ENCODE measurements at regions not wholly inside any gene's neighbourhood (a gene's known extent, or its start where the extent isn't known, plus 50 kb on each side); places are given as distances from the start of the nearest gene placed in this dataset.

- WGBS (ENCODE audit: low lambda C conversion rate): 34% methylated on average over 14 of the region's 14 CpGs
- no peaks in the 10 kb centered on the region for H3K79me2 ChIP-seq (ENCODE audit: insufficient read depth, low read length)
- H3K4me2 ChIP-seq (ENCODE audit: low read depth, low read length): no peak overlapping the region
- no peaks in the 10 kb centered on the region for H3K9me3 ChIP-seq (ENCODE audit: low read length)
- CTCF ChIA-PET (ENCODE audit: low intra/inter-chr PET ratio, low total read pairs): no interaction called here
- in situ Hi-C loops (cut with HindIII; ENCODE audit: extremely low pct_ligation_motif_present, low pct_unique_long_range_greater_than_20kb) (no loop called here), intact Hi-C loops (cut with micrococcal nuclease; ENCODE audit: unreplicated experiment) (no loop called here)
- H3K27me3 ChIP-seq (ENCODE audit: control insufficient read depth in 1 of 2, insufficient read depth in 2 of 2, low read length in 2 of 2): 0 out of 5 replicates have a peak, but pooled peaks cover 0 to 4% of the 10 kb centered on the region in 2 experiments
- BruUV-seq (replicated peaks): no TSS peak
- H2AFZ ChIP-seq (ENCODE audit: low read length): no peak overlapping the region
- DNase-seq (ENCODE audit: low spot score): no peak
- FAIRE-seq: no peak
- H3K4me1 ChIP-seq (ENCODE audit: insufficient read depth, low read length): no peaks in the 10 kb centered on the region
- no peak for TF ChIP-seq POGK (CRISPR knock-in tag; conservative IDR thresholded peaks at IDR 0.05)
- TF ChIP-seq KMT2A (CRISPR knock-in tag; IDR thresholded peaks at IDR 0.05): no peak
- TF ChIP-seq, protein P1, sequence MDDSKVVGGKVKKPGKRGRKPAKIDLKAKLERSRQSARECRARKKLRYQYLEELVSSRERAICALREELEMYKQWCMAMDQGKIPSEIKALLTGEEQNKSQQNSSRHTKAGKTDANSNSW (CRISPR knock-in tag; IDR thresholded peaks at IDR 0.05; ENCODE audit: borderline replicate concordance): no peak
- TF ChIP-seq HNRNPH1 (optimal IDR thresholded peaks at IDR 0.05; ENCODE audit: low read depth, low read length): no peak
- no peak for TF ChIP-seq NBN (conservative IDR thresholded peaks at IDR 0.05)
- no peak for TF ChIP-seq KDM5A (IDR thresholded peaks at IDR 0.05; ENCODE audit: borderline replicate concordance, low read length)
- TF ChIP-seq, protein P2, sequence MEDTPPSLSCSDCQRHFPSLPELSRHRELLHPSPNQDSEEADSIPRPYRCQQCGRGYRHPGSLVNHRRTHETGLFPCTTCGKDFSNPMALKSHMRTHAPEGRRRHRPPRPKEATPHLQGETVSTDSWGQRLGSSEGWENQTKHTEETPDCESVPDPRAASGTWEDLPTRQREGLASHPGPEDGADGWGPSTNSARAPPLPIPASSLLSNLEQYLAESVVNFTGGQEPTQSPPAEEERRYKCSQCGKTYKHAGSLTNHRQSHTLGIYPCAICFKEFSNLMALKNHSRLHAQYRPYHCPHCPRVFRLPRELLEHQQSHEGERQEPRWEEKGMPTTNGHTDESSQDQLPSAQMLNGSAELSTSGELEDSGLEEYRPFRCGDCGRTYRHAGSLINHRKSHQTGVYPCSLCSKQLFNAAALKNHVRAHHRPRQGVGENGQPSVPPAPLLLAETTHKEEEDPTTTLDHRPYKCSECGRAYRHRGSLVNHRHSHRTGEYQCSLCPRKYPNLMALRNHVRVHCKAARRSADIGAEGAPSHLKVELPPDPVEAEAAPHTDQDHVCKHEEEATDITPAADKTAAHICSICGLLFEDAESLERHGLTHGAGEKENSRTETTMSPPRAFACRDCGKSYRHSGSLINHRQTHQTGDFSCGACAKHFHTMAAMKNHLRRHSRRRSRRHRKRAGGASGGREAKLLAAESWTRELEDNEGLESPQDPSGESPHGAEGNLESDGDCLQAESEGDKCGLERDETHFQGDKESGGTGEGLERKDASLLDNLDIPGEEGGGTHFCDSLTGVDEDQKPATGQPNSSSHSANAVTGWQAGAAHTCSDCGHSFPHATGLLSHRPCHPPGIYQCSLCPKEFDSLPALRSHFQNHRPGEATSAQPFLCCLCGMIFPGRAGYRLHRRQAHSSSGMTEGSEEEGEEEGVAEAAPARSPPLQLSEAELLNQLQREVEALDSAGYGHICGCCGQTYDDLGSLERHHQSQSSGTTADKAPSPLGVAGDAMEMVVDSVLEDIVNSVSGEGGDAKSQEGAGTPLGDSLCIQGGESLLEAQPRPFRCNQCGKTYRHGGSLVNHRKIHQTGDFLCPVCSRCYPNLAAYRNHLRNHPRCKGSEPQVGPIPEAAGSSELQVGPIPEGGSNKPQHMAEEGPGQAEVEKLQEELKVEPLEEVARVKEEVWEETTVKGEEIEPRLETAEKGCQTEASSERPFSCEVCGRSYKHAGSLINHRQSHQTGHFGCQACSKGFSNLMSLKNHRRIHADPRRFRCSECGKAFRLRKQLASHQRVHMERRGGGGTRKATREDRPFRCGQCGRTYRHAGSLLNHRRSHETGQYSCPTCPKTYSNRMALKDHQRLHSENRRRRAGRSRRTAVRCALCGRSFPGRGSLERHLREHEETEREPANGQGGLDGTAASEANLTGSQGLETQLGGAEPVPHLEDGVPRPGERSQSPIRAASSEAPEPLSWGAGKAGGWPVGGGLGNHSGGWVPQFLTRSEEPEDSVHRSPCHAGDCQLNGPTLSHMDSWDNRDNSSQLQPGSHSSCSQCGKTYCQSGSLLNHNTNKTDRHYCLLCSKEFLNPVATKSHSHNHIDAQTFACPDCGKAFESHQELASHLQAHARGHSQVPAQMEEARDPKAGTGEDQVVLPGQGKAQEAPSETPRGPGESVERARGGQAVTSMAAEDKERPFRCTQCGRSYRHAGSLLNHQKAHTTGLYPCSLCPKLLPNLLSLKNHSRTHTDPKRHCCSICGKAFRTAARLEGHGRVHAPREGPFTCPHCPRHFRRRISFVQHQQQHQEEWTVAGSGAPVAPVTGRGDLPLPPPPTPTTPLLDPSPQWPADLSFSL (CRISPR knock-in tag; IDR thresholded peaks at IDR 0.05): no peak
- no peak for TF ChIP-seq ZMAT3 (CRISPR knock-in tag; conservative IDR thresholded peaks at IDR 0.05)
- TF ChIP-seq SKIL (CRISPR knock-in tag; IDR thresholded peaks at IDR 0.05; ENCODE audit: borderline replicate concordance): no peak
- TF ChIP-seq, protein P3, sequence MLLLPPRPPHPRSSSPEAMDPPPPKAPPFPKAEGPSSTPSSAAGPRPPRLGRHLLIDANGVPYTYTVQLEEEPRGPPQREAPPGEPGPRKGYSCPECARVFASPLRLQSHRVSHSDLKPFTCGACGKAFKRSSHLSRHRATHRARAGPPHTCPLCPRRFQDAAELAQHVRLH (CRISPR knock-in tag; IDR thresholded peaks at IDR 0.05; ENCODE audit: borderline replicate concordance, low read depth): no peak
- no peak overlapping the region for H3K4me3 ChIP-seq (replicated peaks in 1 of 3; ENCODE audit: insufficient read depth in 1 of 3, low read depth in 2 of 3, low read length in 3 of 3)
- no peak overlapping the region for H3K9ac ChIP-seq (ENCODE audit: insufficient read depth, low read depth, low read length)
- H3K27ac ChIP-seq (ENCODE audit: extremely low read length, insufficient read depth, low read length): no peak overlapping the region
- POLR2A ChIA-PET: no interaction called here
- ATAC-seq: no peak
- no peaks in the 10 kb centered on the region for H3K36me3 ChIP-seq (replicated peaks in 1 of 2; ENCODE audit: control insufficient read depth in 1 of 2, insufficient read depth in 2 of 2, low read length in 2 of 2)
- no peaks in the 10 kb centered on the region for H4K20me1 ChIP-seq (ENCODE audit: insufficient read depth, low read length)
Measured at GRCh38 chr1:184851822-184852746, 97.4 kb upstream of the EDEM3 start.
